Neural progenitor cell (in vitro differentiated cells): ENCODE measurements at regions not wholly inside any gene's neighbourhood (a gene's known extent, or its start where the extent isn't known, plus 50 kb on each side); places are given as distances from the start of the nearest gene placed in this dataset.

ENCODE experiments used
- CTCF ChIP-seq: fragments of 200-600 bp; sonication (generic); IDR thresholded peaks from 2 replicates; pipeline ENCODE4 v1.5.1; 2017; ENCODE audit warnings: antibody characterized with exemption, mild to moderate bottlenecking
- EZH2 ChIP-seq: fragments of 200-600 bp; sonication (generic); IDR thresholded peaks from 2 replicates; pipeline ENCODE4 v1.6.1; 2017; ENCODE audit warnings: antibody characterized with exemption, mild to moderate bottlenecking, moderate library complexity

GRCh38 chrX:69103539-69103938 is 61.7 kb downstream of the PJA1 start:
- TF ChIP-seq EZH2: no peak
- TF ChIP-seq CTCF: no peak
